IPS-18a (cell line): ENCODE measurements at regions not wholly inside any gene's neighbourhood (a gene's known extent, or its start where the extent isn't known, plus 50 kb on each side); places are given as distances from the start of the nearest gene placed in this dataset.

Experiments used
- H3K27ac ChIP-seq: one replicate; pipeline ENCODE4 v1.5.1; 2013; ENCODE audit warnings: low read length
- H3K27me3 ChIP-seq: one replicate; pipeline ENCODE4 v1.6.1; 2013; ENCODE audit warnings: mild to moderate bottlenecking, low read length; ENCODE audit not compliant: control insufficient read depth, insufficient read depth
- H3K36me3 ChIP-seq: one replicate; pipeline ENCODE4 v1.6.1; 2013; ENCODE audit warnings: low read depth, low read length; ENCODE audit not compliant: control insufficient read depth
- H3K4me1 ChIP-seq: one replicate; pipeline ENCODE4 v1.6.1; 2013; ENCODE audit warnings: low read depth, low read length; ENCODE audit not compliant: control insufficient read depth
- H3K4me3 ChIP-seq: one replicate; pipeline ENCODE4 v1.5.1; 2013; ENCODE audit warnings: low read length
- H3K9ac ChIP-seq: one replicate; pipeline ENCODE4 v1.6.1; 2013; ENCODE audit warnings: mild to moderate bottlenecking, low read length, moderate library complexity
- H3K9me3 ChIP-seq: one replicate; pipeline ENCODE4 v1.6.1; 2013; ENCODE audit warnings: low read depth, low read length; ENCODE audit not compliant: control insufficient read depth

GRCh38 chr21:31405604-31406003, 61.5 kb upstream of the TIAM1 start:
- H3K9ac ChIP-seq = no peak overlapping the region
- no peaks in the 10 kb centered on the region for H3K36me3 ChIP-seq
- H3K27me3 ChIP-seq = no peaks in the 10 kb centered on the region
- no peak overlapping the region for H3K27ac ChIP-seq
- H3K4me1 ChIP-seq = no peaks in the 10 kb centered on the region
- H3K4me3 ChIP-seq = no peak overlapping the region
- no peaks in the 10 kb centered on the region for H3K9me3 ChIP-seq

GRCh38 chr21:31403596-31404333, 59.7 kb upstream of the TIAM1 start:
- Histone ChIP-seq H3K36me3 (no peaks in the 10 kb centered on the region), H3K4me1 (no peaks in the 10 kb centered on the region), H3K9me3 (no peaks in the 10 kb centered on the region), H3K27me3 (no peaks in the 10 kb centered on the region), H3K4me3 (no peak overlapping the region), H3K27ac (no peak overlapping the region), H3K9ac (no peak overlapping the region)

DNA sequence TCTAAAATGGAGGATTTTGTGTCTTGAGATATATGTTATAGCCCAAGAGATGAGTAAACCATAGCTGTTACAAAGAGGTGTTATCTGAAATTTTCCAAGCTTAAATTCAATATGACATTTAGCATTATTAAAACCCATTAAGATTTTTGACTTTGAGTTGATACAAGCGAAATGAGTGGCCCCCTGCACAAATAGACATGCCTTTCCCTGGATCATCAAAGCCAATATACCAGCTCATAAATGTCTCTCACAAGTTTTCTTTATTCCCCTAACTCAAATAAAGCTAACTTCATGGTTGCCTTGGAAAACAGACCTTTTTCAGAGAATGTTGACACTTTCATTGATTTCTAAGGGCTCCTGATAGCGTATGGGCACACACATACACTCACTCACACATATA, 55.5 kb upstream of the TIAM1 start:
- Histone ChIP-seq H3K9me3 (no peaks in the 10 kb centered on the region), H3K4me1 (peaks cover 15% of the 10 kb centered on the region), H3K4me3 (no peak overlapping the region), H3K27ac (no peak overlapping the region), H3K9ac (no peak overlapping the region), H3K27me3 (no peaks in the 10 kb centered on the region), H3K36me3 (no peaks in the 10 kb centered on the region)

DNA sequence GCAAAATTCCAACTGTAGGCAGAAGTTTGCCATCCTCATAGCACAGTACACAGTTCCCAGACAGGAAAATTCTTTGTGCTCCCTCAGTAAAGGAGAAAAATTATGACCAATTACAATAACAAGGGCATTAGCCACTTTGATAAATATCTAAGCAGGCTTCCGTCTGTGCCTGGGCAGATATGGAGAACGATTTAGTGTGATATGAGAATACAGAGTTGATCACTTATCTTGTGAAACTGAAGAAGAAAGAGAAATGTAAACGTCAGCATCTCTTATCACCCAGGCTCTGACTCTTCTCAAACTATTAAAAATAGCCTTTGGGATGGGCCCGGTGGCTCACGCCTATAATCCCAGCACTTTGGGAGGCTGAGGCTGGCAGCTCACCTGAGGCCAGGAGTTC, 54.5 kb upstream of the TIAM1 start:
- H3K4me3 ChIP-seq = no peak overlapping the region
- H3K9ac ChIP-seq = no peak overlapping the region
- H3K27ac ChIP-seq = no peak overlapping the region
- H3K9me3 ChIP-seq = no peaks in the 10 kb centered on the region
- H3K36me3 ChIP-seq = no peaks in the 10 kb centered on the region
- no peaks in the 10 kb centered on the region for H3K27me3 ChIP-seq
- peaks cover 15% of the 10 kb centered on the region for H3K4me1 ChIP-seq

DNA sequence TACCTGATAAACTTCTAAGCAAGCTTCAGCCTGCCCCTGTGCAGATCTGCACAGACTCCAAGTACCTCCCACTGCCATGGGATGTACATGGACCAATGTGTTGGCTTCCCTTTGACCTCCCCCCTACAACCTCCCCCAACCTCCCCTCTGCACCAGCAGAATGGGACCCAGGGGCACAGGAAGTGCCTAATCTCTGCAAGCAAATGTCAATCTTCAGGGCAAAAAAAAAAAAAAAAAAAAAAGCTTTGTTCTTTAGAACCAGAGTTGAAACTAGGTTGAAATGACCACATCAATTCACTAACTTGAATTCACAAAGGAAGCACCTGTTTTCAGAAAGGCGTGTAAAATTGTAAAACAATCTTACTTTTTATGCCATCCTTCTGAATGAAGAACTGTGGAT, 53.9 kb upstream of the TIAM1 start:
- H3K27me3 ChIP-seq = no peaks in the 10 kb centered on the region
- no peak overlapping the region for H3K27ac ChIP-seq
- H3K36me3 ChIP-seq = no peaks in the 10 kb centered on the region
- no peaks in the 10 kb centered on the region for H3K9me3 ChIP-seq
- H3K9ac ChIP-seq = no peak overlapping the region
- peaks cover 15% of the 10 kb centered on the region for H3K4me1 ChIP-seq
- no peak overlapping the region for H3K4me3 ChIP-seq

GRCh38 chr21:31397515-31397926, 53.5 kb upstream of the TIAM1 start:
- no peak overlapping the region for H3K4me3 ChIP-seq
- H3K9me3 ChIP-seq = no peaks in the 10 kb centered on the region
- H3K9ac ChIP-seq = no peak overlapping the region
- no peaks in the 10 kb centered on the region for H3K27me3 ChIP-seq
- H3K4me1 ChIP-seq = peaks cover 15% of the 10 kb centered on the region
- no peak overlapping the region for H3K27ac ChIP-seq
- H3K36me3 ChIP-seq = no peaks in the 10 kb centered on the region

DNA sequence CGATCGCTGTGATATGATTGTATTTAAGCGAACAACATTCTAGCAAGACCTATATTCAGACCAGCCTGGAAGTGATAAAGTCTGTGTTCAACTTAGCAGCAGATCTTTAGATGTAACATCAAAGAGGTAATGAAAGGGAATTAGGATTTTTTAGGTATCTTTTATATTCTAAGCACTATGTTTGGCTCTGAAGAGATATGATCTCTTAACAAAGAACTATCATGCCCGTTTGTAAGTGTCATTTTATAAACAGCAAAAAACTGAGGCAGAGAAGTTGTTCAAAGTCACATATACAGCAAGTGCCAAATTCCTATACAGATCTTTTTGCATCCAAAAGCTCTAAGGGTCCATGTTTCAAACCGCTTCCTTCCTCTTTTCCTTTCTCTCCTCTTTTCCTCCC, 53.0 kb upstream of the TIAM1 start:
- H3K36me3 ChIP-seq = no peaks in the 10 kb centered on the region
- H3K4me3 ChIP-seq = no peak overlapping the region
- H3K9me3 ChIP-seq = no peaks in the 10 kb centered on the region
- no peak overlapping the region for H3K9ac ChIP-seq
- no peak overlapping the region for H3K27ac ChIP-seq
- H3K4me1 ChIP-seq = peaks cover 15% of the 10 kb centered on the region
- no peaks in the 10 kb centered on the region for H3K27me3 ChIP-seq

GRCh38 chr21:31396399-31396798, 52.3 kb upstream of the TIAM1 start:
- H3K27ac ChIP-seq = no peak overlapping the region
- H3K36me3 ChIP-seq = no peaks in the 10 kb centered on the region
- H3K27me3 ChIP-seq = no peaks in the 10 kb centered on the region
- no peak overlapping the region for H3K9ac ChIP-seq
- H3K4me3 ChIP-seq = no peak overlapping the region
- H3K9me3 ChIP-seq = no peaks in the 10 kb centered on the region
- H3K4me1 ChIP-seq = peaks cover 15% of the 10 kb centered on the region

- Histone ChIP-seq H3K4me1 (peaks cover 15% of the 10 kb centered on the region), H3K27ac (no peak overlapping the region)
Measured at GRCh38 chr21:31395791-31396190, 51.7 kb upstream of the TIAM1 start.

DNA sequence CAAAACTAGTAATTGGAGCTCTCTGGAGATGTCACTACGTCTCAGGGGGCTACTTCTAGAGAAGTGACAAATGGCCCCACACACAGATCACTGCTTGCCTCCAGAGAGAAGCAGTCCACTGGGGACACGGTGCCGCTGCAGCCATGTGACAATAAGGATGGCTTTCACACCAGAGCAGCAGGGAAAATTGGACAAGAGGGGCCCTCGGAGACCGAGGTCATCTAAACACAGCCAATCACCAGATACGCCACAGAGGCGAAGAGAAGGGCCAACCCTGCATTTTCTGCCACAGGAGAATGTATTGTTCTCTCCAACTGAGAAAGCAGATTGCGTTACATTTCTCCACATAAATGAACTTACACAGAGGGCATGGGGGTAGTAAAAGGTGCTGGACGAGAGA, 51.2 kb upstream of the TIAM1 start:
- H3K9me3 ChIP-seq = no peaks in the 10 kb centered on the region
- H3K36me3 ChIP-seq = no peaks in the 10 kb centered on the region
- H3K27me3 ChIP-seq = no peaks in the 10 kb centered on the region
- H3K4me3 ChIP-seq = no peak overlapping the region
- no peak overlapping the region for H3K27ac ChIP-seq
- H3K9ac ChIP-seq = no peak overlapping the region
- peaks cover 15% of the 10 kb centered on the region for H3K4me1 ChIP-seq

More at GRCh38 chr21:31395791-31396190, 51.7 kb upstream of the TIAM1 start:
- Histone ChIP-seq H3K36me3 (no peaks in the 10 kb centered on the region), H3K9me3 (no peaks in the 10 kb centered on the region), H3K4me3 (no peak overlapping the region), H3K9ac (no peak overlapping the region), H3K27me3 (no peaks in the 10 kb centered on the region)

DNA sequence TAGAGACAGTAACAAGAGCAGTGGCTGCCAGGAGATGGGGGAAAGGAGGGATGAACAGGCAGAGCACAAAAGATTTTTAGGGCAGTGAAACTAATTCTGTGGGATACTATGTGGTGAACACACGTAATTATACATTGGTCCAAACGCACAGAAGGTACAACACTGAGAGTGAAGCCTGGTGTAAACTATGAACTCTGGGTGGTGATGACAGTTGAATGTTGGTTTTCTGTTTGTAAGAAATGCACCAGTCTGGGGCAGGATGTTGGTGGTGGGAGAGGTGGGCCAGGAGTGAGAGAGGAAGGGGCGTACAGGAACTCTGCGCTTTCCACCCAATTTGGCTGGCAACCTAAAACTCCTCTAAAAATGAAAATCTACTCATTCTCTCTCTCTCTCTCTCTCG, 50.2 kb upstream of the TIAM1 start:
- H3K4me1 ChIP-seq = peaks cover 15% of the 10 kb centered on the region
- H3K9ac ChIP-seq = no peak overlapping the region
- H3K27ac ChIP-seq = no peak overlapping the region
- H3K36me3 ChIP-seq = no peaks in the 10 kb centered on the region
- H3K27me3 ChIP-seq = no peaks in the 10 kb centered on the region
- H3K9me3 ChIP-seq = no peaks in the 10 kb centered on the region
- H3K4me3 ChIP-seq = no peak overlapping the region
